RWPE2 (cell line): ENCODE measurements at regions not wholly inside any gene's neighbourhood (a gene's known extent, or its start where the extent isn't known, plus 50 kb on each side); places are given as distances from the start of the nearest gene placed in this dataset.

Experiments
- ATAC-seq: fragments of 200-7000 bp; cut with Tn5 transposase; 3 replicates; pipeline ENCODE4 v1.9.1; 2021; ENCODE audit warnings: low read depth
- DNase-seq: peaks from one replicate; pipeline ENCODE4 v3.0.0-alpha.2; 2020; ENCODE audit warnings: low spot score
- H3K27ac ChIP-seq: fragments of 450-650 bp; 2 replicates; pipeline ENCODE4 v1.5.1; 2017; ENCODE audit warnings: mild to moderate bottlenecking; ENCODE audit not compliant: poor library complexity, severe bottlenecking
- H3K27me3 ChIP-seq: fragments of 250-450 bp; sonication (Bioruptor Pico); 2 replicates; pipeline ENCODE4 v1.5.1; 2021; ENCODE audit warnings: mild to moderate bottlenecking, moderate library complexity; ENCODE audit not compliant: insufficient read depth, poor library complexity, severe bottlenecking
- H3K36me3 ChIP-seq: fragments of 250-450 bp; sonication (Bioruptor Pico); 2 replicates; pipeline ENCODE4 v1.5.1; 2020; ENCODE audit warnings: low read depth, mild to moderate bottlenecking, moderate library complexity
- H3K4me1 ChIP-seq: fragments of 250-450 bp; sonication (Bioruptor Pico); 2 replicates; pipeline ENCODE4 v1.5.1; 2021; ENCODE audit warnings: mild to moderate bottlenecking, moderate library complexity; ENCODE audit not compliant: insufficient read depth, poor library complexity, severe bottlenecking
- H3K4me3 ChIP-seq: fragments of 250-450 bp; sonication (Bioruptor Pico); 2 replicates; pipeline ENCODE4 v1.5.1; 2021; ENCODE audit warnings: mild to moderate bottlenecking, moderate library complexity; ENCODE audit not compliant: severe bottlenecking
- H3K9me3 ChIP-seq: fragments of 250-450 bp; sonication (Bioruptor Pico); 2 replicates; pipeline ENCODE4 v1.5.1; 2021; ENCODE audit warnings: mild to moderate bottlenecking, moderate library complexity; ENCODE audit not compliant: severe bottlenecking
- CTCF ChIP-seq: fragments of 450-650 bp; IDR thresholded peaks from one replicate; pipeline ENCODE4 v1.5.1; 2017; ENCODE audit warnings: mild to moderate bottlenecking, moderate library complexity; ENCODE audit not compliant: poor library complexity, severe bottlenecking

- ATAC-seq (no peak), DNase-seq (no peak)
- H3K27me3 ChIP-seq: no peaks in the 10 kb centered on the region
- peak overlapping the region; percentile 98 for H3K27ac ChIP-seq
- H3K4me3 ChIP-seq: no peak overlapping the region
- no peak for TF ChIP-seq CTCF
- H3K36me3 ChIP-seq: no peaks in the 10 kb centered on the region
- H3K4me1 ChIP-seq: peaks cover 55% of the 10 kb centered on the region
- H3K9me3 ChIP-seq: no peaks in the 10 kb centered on the region
Observed at GRCh38 chr20:1810572-1810925, 84.7 kb upstream of the SIRPA start.

DNA sequence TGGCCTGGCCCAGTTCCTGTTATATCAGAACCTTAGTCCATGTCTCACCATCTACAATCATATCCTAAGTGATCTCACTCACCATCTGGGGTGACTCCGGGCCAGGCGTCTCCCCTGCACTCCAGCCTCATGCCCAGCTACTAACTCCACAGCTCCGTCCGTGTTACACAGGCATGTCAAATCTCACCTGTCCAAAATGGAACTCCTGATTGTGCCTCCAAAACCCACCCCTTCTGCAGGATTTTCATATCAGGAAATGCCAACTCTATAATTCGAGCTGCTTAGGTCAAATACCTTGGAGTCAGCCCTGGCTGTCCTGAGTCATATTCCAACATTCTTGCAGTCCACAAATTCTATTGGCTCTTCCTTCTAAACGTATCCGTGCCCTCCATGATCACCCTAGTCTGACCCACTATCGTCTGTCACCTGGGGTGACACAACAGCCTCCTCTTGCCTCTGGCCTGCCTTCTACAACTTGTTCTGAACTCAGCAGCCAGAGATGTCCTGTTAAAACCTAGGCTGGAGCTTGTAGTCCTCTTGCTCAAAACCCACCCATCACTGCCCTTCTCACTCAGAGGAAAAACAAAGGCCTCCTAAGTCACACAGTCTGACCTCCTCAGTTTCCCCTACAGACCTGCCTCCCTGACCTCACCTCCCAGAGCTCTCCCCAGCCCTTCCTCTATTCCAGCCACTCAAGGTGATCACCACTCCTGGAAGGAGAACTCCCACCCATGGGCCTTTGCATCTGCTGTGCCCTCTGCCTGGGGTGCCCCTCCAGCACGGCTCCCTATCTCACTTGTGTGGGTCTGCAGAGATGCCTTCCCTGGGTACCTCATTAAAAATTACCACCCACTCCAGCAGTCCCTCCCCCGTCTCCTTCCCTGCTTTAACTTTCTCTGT, 85.3 kb upstream of the SIRPA start:
- TF ChIP-seq CTCF: no peak
- Histone ChIP-seq H3K27ac (peak overlapping the region; percentile 98), H3K4me1 (peaks cover 57% of the 10 kb centered on the region), H3K27me3 (no peaks in the 10 kb centered on the region), H3K36me3 (no peaks in the 10 kb centered on the region), H3K4me3 (no peak overlapping the region), H3K9me3 (no peaks in the 10 kb centered on the region)
- DNase-seq (no peak), ATAC-seq (peak; percentile 57)

- DNase-seq: no peak
- peak; percentile 82 for ATAC-seq
- Histone ChIP-seq H3K9me3 (no peaks in the 10 kb centered on the region), H3K4me1 (peaks cover 57% of the 10 kb centered on the region), H3K27me3 (no peaks in the 10 kb centered on the region), H3K27ac (peak overlapping the region; percentile 98), H3K36me3 (no peaks in the 10 kb centered on the region), H3K4me3 (no peak overlapping the region)
- no peak for TF ChIP-seq CTCF
Observed at GRCh38 chr20:1809131-1809572, 86.1 kb upstream of the SIRPA start.

- no peak for DNase-seq
- ATAC-seq: no peak
- TF ChIP-seq CTCF: no peak
- peaks cover 51% of the 10 kb centered on the region for H3K4me1 ChIP-seq
- no peak overlapping the region for H3K4me3 ChIP-seq
- H3K9me3 ChIP-seq: no peaks in the 10 kb centered on the region
- no peaks in the 10 kb centered on the region for H3K36me3 ChIP-seq
- peak overlapping the region; percentile 98 for H3K27ac ChIP-seq
- no peaks in the 10 kb centered on the region for H3K27me3 ChIP-seq
Observed at GRCh38 chr20:1808101-1808500, 87.1 kb upstream of the SIRPA start.

DNA sequence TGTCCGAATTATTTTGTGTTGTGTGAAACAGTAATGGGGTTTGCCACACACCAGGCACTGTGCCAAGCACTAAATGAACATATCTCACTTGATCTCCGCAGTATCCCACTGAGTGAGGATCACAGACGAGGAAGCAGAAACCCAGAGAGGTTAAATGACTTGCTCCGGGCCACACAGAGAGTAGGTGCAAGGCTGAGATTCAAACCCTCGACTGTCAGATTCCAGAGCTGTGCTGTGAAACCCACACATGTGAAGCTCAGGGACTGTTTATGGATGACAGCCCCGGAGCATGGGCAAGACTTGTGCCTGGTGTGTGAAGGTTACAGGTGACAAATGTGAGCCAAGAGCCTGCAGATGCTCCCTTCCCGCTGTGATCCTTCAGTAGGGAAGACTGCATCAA, 87.8 kb upstream of the SIRPA start:
- DNase-seq: no peak
- TF ChIP-seq CTCF: no peak
- Histone ChIP-seq H3K9me3 (no peaks in the 10 kb centered on the region), H3K27me3 (no peaks in the 10 kb centered on the region), H3K4me1 (peaks cover 47% of the 10 kb centered on the region), H3K27ac (peak overlapping the region; percentile 98), H3K36me3 (no peaks in the 10 kb centered on the region), H3K4me3 (no peak overlapping the region)
- ATAC-seq: no peak
